HG03520 (cell line): ENCODE measurements at regions not wholly inside any gene's neighbourhood (a gene's known extent, or its start where the extent isn't known, plus 50 kb on each side); places are given as distances from the start of the nearest gene placed in this dataset.
"Not testable (repeated sequence)": the region's sequence is repeated elsewhere in the genome, so short reads cannot be mapped to it uniquely, and the experiment has no call there.

Experiments
- ATAC-seq: cut with Tn5 transposase; IDR thresholded peaks from one replicate; pipeline ENCODE4 v1.9.1; 2021; ENCODE audit warnings: mild to moderate bottlenecking, moderate library complexity; ENCODE audit not compliant: unreplicated experiment

GRCh38 chrX:117510453-117510852 is 606.2 kb downstream of the KLHL13 start:
- ATAC-seq, result no peak

- no peak for ATAC-seq
Observed at GRCh38 chrX:117508021-117508420, 608.6 kb downstream of the KLHL13 start.

GRCh38 chrX:117487421-117487820 is 629.2 kb downstream of the KLHL13 start:
- ATAC-seq, result no peak

GRCh38 chrX:117483950-117484349 is 632.7 kb downstream of the KLHL13 start:
- no peak for ATAC-seq

GRCh38 chrX:117458243-117458968 is 658.2 kb downstream of the KLHL13 start:
- no peak for ATAC-seq

GRCh38 chrX:117455787-117456186 is 660.8 kb downstream of the KLHL13 start:
- ATAC-seq, result no peak

GRCh38 chrX:117429501-117429900 is 687.1 kb downstream of the KLHL13 start:
- no peak for ATAC-seq

- no peak for ATAC-seq
Observed at GRCh38 chrX:117407449-117408150, 709.0 kb downstream of the KLHL13 start.

- no peak for ATAC-seq
Observed at GRCh38 chrX:117400839-117401238, 715.8 kb downstream of the KLHL13 start.

- ATAC-seq, result no peak
Observed at GRCh38 chrX:117400005-117400404, 716.6 kb downstream of the KLHL13 start.

GRCh38 chrX:117397844-117398243 is 718.8 kb downstream of the KLHL13 start:
- no peak for ATAC-seq

GRCh38 chrX:117394506-117395070 is 722.0 kb downstream of the KLHL13 start:
- ATAC-seq, result not testable (repeated sequence)

GRCh38 chrX:117392360-117392759 is 724.2 kb downstream of the KLHL13 start:
- not testable (repeated sequence) for ATAC-seq

- ATAC-seq, result no peak
Observed at GRCh38 chrX:117376460-117376859, 740.1 kb downstream of the KLHL13 start.

- ATAC-seq, result no peak
Observed at GRCh38 chrX:117335209-117335608, 781.4 kb downstream of the KLHL13 start.

GRCh38 chrX:117327373-117327772 is 789.2 kb downstream of the KLHL13 start:
- no peak for ATAC-seq

GRCh38 chrX:117325706-117326105 is 790.9 kb downstream of the KLHL13 start:
- ATAC-seq, result no peak

- ATAC-seq, result no peak
Observed at GRCh38 chrX:117305168-117305766, 811.3 kb downstream of the KLHL13 start.

- no peak for ATAC-seq
Observed at GRCh38 chrX:117301086-117301485, 815.5 kb downstream of the KLHL13 start.

GRCh38 chrX:117291760-117292159 is 824.9 kb downstream of the KLHL13 start:
- no peak for ATAC-seq

- no peak for ATAC-seq
Observed at GRCh38 chrX:117274965-117275364, 812.2 kb upstream of the CT83 start.
